GM12872 (cell line): ENCODE measurements at regions not wholly inside any gene's neighbourhood (a gene's known extent, or its start where the extent isn't known, plus 50 kb on each side); places are given as distances from the start of the nearest gene placed in this dataset.

Source experiments
- CTCF ChIP-seq: IDR thresholded peaks from 3 replicates; pipeline ENCODE4 v1.5.1; 2011; ENCODE audit warnings: low read depth, mild to moderate bottlenecking, low read length, moderate library complexity; ENCODE audit not compliant: insufficient read depth

- no peak for TF ChIP-seq CTCF
These were observed 82.9 kb upstream of the VASH1 start for GRCh38 chr14:76678244-76678800.

- TF ChIP-seq CTCF = no peak
These were observed 78.9 kb upstream of the VASH1 start for GRCh38 chr14:76682367-76682766.

GRCh38 chr14:76686646-76687045 is 74.6 kb upstream of the VASH1 start:
- no peak for TF ChIP-seq CTCF

GRCh38 chr14:76687611-76688382 is 73.5 kb upstream of the VASH1 start:
- no peak for TF ChIP-seq CTCF

- no peak for TF ChIP-seq CTCF
These were observed 72.9 kb upstream of the VASH1 start for GRCh38 chr14:76688383-76688671.

- TF ChIP-seq CTCF = no peak
These were observed 70.7 kb upstream of the VASH1 start for GRCh38 chr14:76690502-76691105.

GRCh38 chr14:76694106-76694505 is 67.2 kb upstream of the VASH1 start:
- TF ChIP-seq CTCF = no peak
